Ascending aorta (tissue), 2 donors: ENCODE measurements at regions not wholly inside any gene's neighbourhood (a gene's known extent, or its start where the extent isn't known, plus 50 kb on each side); places are given as distances from the start of the nearest gene placed in this dataset.

Experiments
- DNase-seq, 2 donors: peaks; one replicate each; pipeline ENCODE4 v3.0.0-alpha.2; 2019; ENCODE audit warnings: low spot score in 2 of 2
- H3K27ac ChIP-seq, 2 donors: fragments of 200-600 bp; sonication (generic); one replicate each; pipeline ENCODE4 v1.5.1; 2016 to 2017; ENCODE audit warnings: mild to moderate bottlenecking in 1 of 2
- H3K27me3 ChIP-seq: fragments of 200-600 bp; sonication (generic); one replicate; pipeline ENCODE4 v1.5.1; 2017
- H3K36me3 ChIP-seq, 2 donors: fragments of 200-600 bp; sonication (generic); one replicate each; pipeline ENCODE4 v1.5.1; 2016
- H3K4me1 ChIP-seq, 2 donors: fragments of 200-600 bp; sonication (generic); one replicate each; pipeline ENCODE4 v1.5.1; 2016 to 2017; ENCODE audit warnings: mild to moderate bottlenecking in 1 of 2
- H3K4me3 ChIP-seq, 2 donors: fragments of 200-600 bp; sonication (generic); one replicate each; pipeline ENCODE4 v1.5.1; 2016 to 2017; ENCODE audit warnings: mild to moderate bottlenecking in 1 of 2
- H3K9me3 ChIP-seq, 2 donors: fragments of 200-600 bp; sonication (generic); one replicate each; pipeline ENCODE4 v1.5.1; 2016
- CTCF ChIP-seq, 3 experiments: fragments of 200-600 bp in 2 of 3; fragments of 450-650 bp in 1 of 3; sonication (generic) in 2 of 3; IDR thresholded peaks; one replicate each; pipeline ENCODE4 v1.5.1; 2016 to 2019; ENCODE audit warnings: antibody characterized with exemption in 3 of 3, mild to moderate bottlenecking in 1 of 3, moderate library complexity in 1 of 3
- intact Hi-C: fragments of 100-400 bp; cut with DNase I; formaldehyde crosslinking; loops from one replicate; pipeline ENCODE4 v1.15.1; 2023

- intact Hi-C loops, result no loop called here
- H3K27me3 ChIP-seq, result no peaks in the 10 kb centered on the region
- H3K36me3 ChIP-seq, result no peaks in the 10 kb centered on the region
- no peaks in the 10 kb centered on the region for H3K4me1 ChIP-seq
- no peak for TF ChIP-seq CTCF (IDR thresholded peaks at IDR 0.05)
- H3K4me3 ChIP-seq, result no peak overlapping the region
- no peak for DNase-seq
- H3K9me3 ChIP-seq, result no peaks in the 10 kb centered on the region
- H3K27ac ChIP-seq, result no peak overlapping the region
These were observed 317.6 kb downstream of the GPD2 start for GRCh38 chr2:156753766-156754165.

DNA sequence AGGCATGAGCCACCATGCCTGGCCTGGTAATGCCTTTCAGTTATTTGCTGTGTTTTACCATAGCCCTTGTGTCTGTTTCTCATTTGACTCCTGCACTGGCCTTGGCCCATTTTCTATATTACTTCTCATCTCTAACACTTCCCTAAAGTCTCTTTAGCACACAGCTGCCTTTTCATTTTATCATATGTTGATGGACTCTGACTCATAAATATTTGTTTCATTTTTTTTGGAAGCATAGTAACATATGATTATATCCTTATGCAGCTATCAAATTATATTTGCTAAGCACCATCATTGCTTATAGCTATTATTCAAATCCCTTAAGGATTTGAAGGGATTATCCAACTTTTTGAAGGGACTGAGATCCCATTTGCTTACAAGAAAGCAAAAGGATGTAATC is 320.3 kb downstream of the GPD2 start:
- no peaks in the 10 kb centered on the region for H3K4me1 ChIP-seq
- no peaks in the 10 kb centered on the region for H3K27me3 ChIP-seq
- DNase-seq, result no peak
- TF ChIP-seq CTCF (IDR thresholded peaks at IDR 0.05), result no peak
- intact Hi-C loops, result no loop called here
- H3K9me3 ChIP-seq, result peaks cover 0 to 4% of the 10 kb centered on the region in 2 donors
- H3K27ac ChIP-seq, result no peak overlapping the region
- H3K4me3 ChIP-seq, result no peak overlapping the region
- no peaks in the 10 kb centered on the region for H3K36me3 ChIP-seq

GRCh38 chr2:156763174-156763573 is 327.0 kb downstream of the GPD2 start:
- Histone ChIP-seq H3K36me3 (no peaks in the 10 kb centered on the region), H3K9me3 (peaks cover 0 to 4% of the 10 kb centered on the region in 2 donors), H3K27me3 (no peaks in the 10 kb centered on the region), H3K27ac (no peak overlapping the region), H3K4me3 (no peak overlapping the region), H3K4me1 (no peaks in the 10 kb centered on the region)
- intact Hi-C loops, result no loop called here
- TF ChIP-seq CTCF (IDR thresholded peaks at IDR 0.05), result no peak
- no peak for DNase-seq

- Histone ChIP-seq H3K9me3 (peaks cover 0 to 5% of the 10 kb centered on the region in 2 donors), H3K27ac (no peak overlapping the region), H3K4me1 (no peaks in the 10 kb centered on the region), H3K27me3 (no peaks in the 10 kb centered on the region), H3K36me3 (no peaks in the 10 kb centered on the region), H3K4me3 (no peak overlapping the region)
- no peak for TF ChIP-seq CTCF (IDR thresholded peaks at IDR 0.05)
- intact Hi-C loops, result no loop called here
- DNase-seq, result no peak
These were observed 328.9 kb downstream of the GPD2 start for GRCh38 chr2:156765043-156765442.

- no peak for TF ChIP-seq CTCF (IDR thresholded peaks at IDR 0.05)
- H3K4me1 ChIP-seq, result no peaks in the 10 kb centered on the region
- intact Hi-C loops, result no loop called here
- no peaks in the 10 kb centered on the region for H3K27me3 ChIP-seq
- H3K27ac ChIP-seq, result no peak overlapping the region
- no peak overlapping the region for H3K4me3 ChIP-seq
- no peak for DNase-seq
- H3K36me3 ChIP-seq, result no peaks in the 10 kb centered on the region
- peaks cover 0 to 5% of the 10 kb centered on the region in 2 donors for H3K9me3 ChIP-seq
These were observed 329.3 kb downstream of the GPD2 start for GRCh38 chr2:156765450-156765849.

GRCh38 chr2:156769802-156770201 is 333.6 kb downstream of the GPD2 start:
- no peak for TF ChIP-seq CTCF (IDR thresholded peaks at IDR 0.05)
- H3K36me3 ChIP-seq, result no peaks in the 10 kb centered on the region
- H3K4me1 ChIP-seq, result no peaks in the 10 kb centered on the region
- intact Hi-C loops, result no loop called here
- no peak for DNase-seq
- H3K4me3 ChIP-seq, result no peak overlapping the region
- H3K27ac ChIP-seq, result no peak overlapping the region
- H3K27me3 ChIP-seq, result no peaks in the 10 kb centered on the region
- H3K9me3 ChIP-seq, result peaks cover 0 to 5% of the 10 kb centered on the region in 2 donors
